Neural cell (in vitro differentiated cells): ENCODE measurements at regions not wholly inside any gene's neighbourhood (a gene's known extent, or its start where the extent isn't known, plus 50 kb on each side); places are given as distances from the start of the nearest gene placed in this dataset.

ENCODE experiments used
- H2AFZ ChIP-seq: fragments of 200-600, 300-800 bp; sonication (generic), shearing (Covaris generic); 2 replicates; pipeline ENCODE4 v1.6.0; 2014; ENCODE audit warnings: low read depth, mild to moderate bottlenecking, antibody characterized with exemption, low read length, moderate library complexity
- H3F3A ChIP-seq: fragments of 200-600 bp; shearing (Covaris generic); 2 replicates; pipeline ENCODE4 v1.6.1; 2016; ENCODE audit warnings: mild to moderate bottlenecking, moderate library complexity, mixed read lengths, antibody characterized with exemption, low read length; ENCODE audit not compliant: insufficient read depth, poor library complexity, severe bottlenecking
- H3K27ac ChIP-seq: fragments of 200-600, 300-800 bp; sonication (generic), shearing (Covaris generic); 2 replicates; pipeline ENCODE4 v1.5.1; 2014; ENCODE audit warnings: mild to moderate bottlenecking, low read length, moderate library complexity
- H3K27me3 ChIP-seq: fragments of 300-800, 200-600 bp; sonication (generic), shearing (Covaris generic); 2 replicates; pipeline ENCODE4 v1.6.0; 2014; ENCODE audit warnings: mild to moderate bottlenecking, low read depth, low read length, moderate library complexity; ENCODE audit not compliant: insufficient read depth
- H3K36me3 ChIP-seq: fragments of 300-800, 200-600 bp; sonication (generic), shearing (Covaris generic); 2 replicates; pipeline ENCODE4 v1.5.1; 2014; ENCODE audit warnings: mild to moderate bottlenecking, antibody characterized with exemption, low read length, moderate library complexity; ENCODE audit not compliant: insufficient read depth
- H3K4me2 ChIP-seq: fragments of 300-800, 200-600 bp; sonication (generic), shearing (Covaris generic); 2 replicates; pipeline ENCODE4 v1.6.0; 2014; ENCODE audit warnings: mild to moderate bottlenecking, low read length
- H3K4me3 ChIP-seq: fragments of 300-800, 200-600 bp; sonication (generic), shearing (Covaris generic); 2 replicates; pipeline ENCODE4 v1.5.1; 2014; ENCODE audit warnings: mild to moderate bottlenecking, low read length, moderate library complexity
- H3K79me2 ChIP-seq: fragments of 200-600 bp; shearing (Covaris generic); replicated peaks from 2 replicates; pipeline ENCODE4 v1.6.0; 2014; ENCODE audit warnings: mild to moderate bottlenecking, low read length, moderate library complexity; ENCODE audit not compliant: insufficient read depth
- H3K9ac ChIP-seq: fragments of 300-800, 200-600 bp; sonication (generic), shearing (Covaris generic); 2 replicates; pipeline ENCODE4 v1.6.1; 2016; ENCODE audit warnings: mild to moderate bottlenecking, low read length, mixed read lengths
- H3K9me2 ChIP-seq: fragments of 200-600 bp; shearing (Covaris generic); 2 replicates; pipeline ENCODE4 v1.6.1; 2016; ENCODE audit warnings: mild to moderate bottlenecking, low read length, mixed read lengths; ENCODE audit not compliant: insufficient read depth
- H3K9me3 ChIP-seq: fragments of 200-600, 300-800 bp; sonication (generic), shearing (Covaris generic); 2 replicates; pipeline ENCODE4 v1.6.1; 2016; ENCODE audit warnings: mild to moderate bottlenecking, mixed run types, low read length, moderate library complexity, mixed read lengths
- H4K20me1 ChIP-seq: fragments of 200-600 bp; shearing (Covaris generic); 2 replicates; pipeline ENCODE4 v1.6.1; 2016; ENCODE audit warnings: mild to moderate bottlenecking, mixed run types; ENCODE audit not compliant: insufficient read depth
- EP300 ChIP-seq: fragments of 450-650 bp; conservative IDR thresholded peaks from 2 replicates; pipeline ENCODE4 v1.6.1; 2014; ENCODE audit warnings: antibody characterized with exemption, mild to moderate bottlenecking, moderate library complexity; ENCODE audit not compliant: poor library complexity, severe bottlenecking
- EZH2 ChIP-seq: fragments of 200-600, 300-800 bp; shearing (Covaris generic), sonication (generic); IDR thresholded peaks from 2 replicates; pipeline ENCODE4 v1.6.1; 2014; ENCODE audit warnings: antibody characterized with exemption, low read length, borderline replicate concordance, mild to moderate bottlenecking; ENCODE audit not compliant: insufficient read depth, poor library complexity, severe bottlenecking
- MXI1 ChIP-seq: fragments of 450-650 bp; conservative IDR thresholded peaks from 2 replicates; pipeline ENCODE4 v1.6.1; 2014; ENCODE audit warnings: antibody characterized with exemption, mild to moderate bottlenecking; ENCODE audit not compliant: poor library complexity, severe bottlenecking
- POLR2AphosphoS5 ChIP-seq: IDR thresholded peaks from 2 replicates; pipeline ENCODE4 v1.6.1; 2012
- RAD21 ChIP-seq: fragments of 450-650 bp; conservative IDR thresholded peaks from 2 replicates; pipeline ENCODE4 v1.6.1; 2014; ENCODE audit warnings: antibody characterized with exemption, mild to moderate bottlenecking, moderate library complexity
- REST ChIP-seq: IDR thresholded peaks from 2 replicates; pipeline ENCODE4 v1.6.1; 2012; ENCODE audit warnings: borderline replicate concordance
- SMC3 ChIP-seq: fragments of 450-650 bp; conservative IDR thresholded peaks from 2 replicates; pipeline ENCODE4 v1.6.1; 2014; ENCODE audit warnings: antibody characterized with exemption, mild to moderate bottlenecking, moderate library complexity; ENCODE audit not compliant: poor library complexity
- TAF1 ChIP-seq: IDR thresholded peaks from 2 replicates; pipeline ENCODE4 v1.6.1; 2012; ENCODE audit warnings: low read depth
- TF ChIP-seq, protein P1 (sequence below): fragments of 450-650 bp; IDR thresholded peaks from 2 replicates; pipeline ENCODE4 v1.5.1; 2014; ENCODE audit warnings: antibody characterized with exemption, mild to moderate bottlenecking, moderate library complexity; ENCODE audit not compliant: poor library complexity, severe bottlenecking

DNA sequence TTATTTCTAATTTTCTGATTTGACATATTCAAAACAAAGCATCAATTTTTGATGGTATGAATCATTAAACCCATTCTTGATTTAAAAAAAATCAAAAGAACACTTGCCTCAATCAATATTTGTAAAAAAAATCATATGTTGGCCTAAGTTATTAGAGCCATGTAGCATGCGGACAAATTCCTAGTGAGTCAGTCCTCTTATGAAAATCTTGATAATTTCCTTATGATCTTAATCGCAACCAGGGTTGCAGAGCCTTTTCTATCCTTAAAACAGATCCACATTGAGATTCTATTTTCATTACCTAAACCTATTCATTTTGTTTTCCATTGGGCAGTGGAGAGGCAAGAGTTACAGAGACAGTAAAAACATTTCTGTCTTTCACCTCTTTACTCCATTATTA, 203.2 kb downstream of the ARL4A start:
- Histone ChIP-seq H3K9me2 (no peaks in the 10 kb centered on the region), H3K27ac (no peak overlapping the region), H2AFZ (no peak overlapping the region), H3K9me3 (no peaks in the 10 kb centered on the region), H3K79me2 (no peaks in the 10 kb centered on the region), H3K4me3 (no peak overlapping the region), H3K9ac (no peak overlapping the region), H3K27me3 (no peaks in the 10 kb centered on the region), H3K36me3 (no peaks in the 10 kb centered on the region), H3F3A (no peaks in the 10 kb centered on the region), H4K20me1 (no peaks in the 10 kb centered on the region), H3K4me2 (no peak overlapping the region)
- TF ChIP-seq POLR2AphosphoS5 (no peak), SMC3 (no peak), RAD21 (no peak), EZH2 (no peak), REST (no peak), EP300 (no peak), TAF1 (no peak), MXI1 (no peak)
- TF ChIP-seq, protein P1, sequence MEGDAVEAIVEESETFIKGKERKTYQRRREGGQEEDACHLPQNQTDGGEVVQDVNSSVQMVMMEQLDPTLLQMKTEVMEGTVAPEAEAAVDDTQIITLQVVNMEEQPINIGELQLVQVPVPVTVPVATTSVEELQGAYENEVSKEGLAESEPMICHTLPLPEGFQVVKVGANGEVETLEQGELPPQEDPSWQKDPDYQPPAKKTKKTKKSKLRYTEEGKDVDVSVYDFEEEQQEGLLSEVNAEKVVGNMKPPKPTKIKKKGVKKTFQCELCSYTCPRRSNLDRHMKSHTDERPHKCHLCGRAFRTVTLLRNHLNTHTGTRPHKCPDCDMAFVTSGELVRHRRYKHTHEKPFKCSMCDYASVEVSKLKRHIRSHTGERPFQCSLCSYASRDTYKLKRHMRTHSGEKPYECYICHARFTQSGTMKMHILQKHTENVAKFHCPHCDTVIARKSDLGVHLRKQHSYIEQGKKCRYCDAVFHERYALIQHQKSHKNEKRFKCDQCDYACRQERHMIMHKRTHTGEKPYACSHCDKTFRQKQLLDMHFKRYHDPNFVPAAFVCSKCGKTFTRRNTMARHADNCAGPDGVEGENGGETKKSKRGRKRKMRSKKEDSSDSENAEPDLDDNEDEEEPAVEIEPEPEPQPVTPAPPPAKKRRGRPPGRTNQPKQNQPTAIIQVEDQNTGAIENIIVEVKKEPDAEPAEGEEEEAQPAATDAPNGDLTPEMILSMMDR: no peak

- Histone ChIP-seq H2AFZ (no peak overlapping the region), H3K79me2 (no peaks in the 10 kb centered on the region), H3K9me2 (no peaks in the 10 kb centered on the region), H4K20me1 (no peaks in the 10 kb centered on the region), H3K4me2 (no peak overlapping the region), H3K9ac (no peak overlapping the region), H3K27ac (no peak overlapping the region), H3K36me3 (no peaks in the 10 kb centered on the region), H3K9me3 (no peaks in the 10 kb centered on the region), H3F3A (no peaks in the 10 kb centered on the region), H3K4me3 (no peak overlapping the region), H3K27me3 (no peaks in the 10 kb centered on the region)
- TF ChIP-seq TAF1: no peak
- TF ChIP-seq REST: no peak
- TF ChIP-seq, protein P1: no peak
- TF ChIP-seq POLR2AphosphoS5: no peak
- TF ChIP-seq MXI1: no peak
- TF ChIP-seq EZH2: no peak
- TF ChIP-seq RAD21: no peak
- no peak for TF ChIP-seq SMC3
- no peak for TF ChIP-seq EP300
Measured at GRCh38 chr7:12893292-12893691, 205.9 kb downstream of the ARL4A start.
